ENCODE measurements at regions not wholly inside any gene's neighbourhood (a gene's known extent, or its start where the extent isn't known, plus 50 kb on each side); places are given as distances from the start of the nearest gene placed in this dataset.

GRCh38 chr3:150057227-150057626, 86.5 kb upstream of the PFN2 start:
- no peak for FAIRE-seq

GRCh38 chr3:150055332-150055731, 84.6 kb upstream of the PFN2 start:
- FAIRE-seq, result no peak

- no peak for FAIRE-seq
These were observed 83.9 kb upstream of the PFN2 start for GRCh38 chr3:150054635-150055034.

DNA sequence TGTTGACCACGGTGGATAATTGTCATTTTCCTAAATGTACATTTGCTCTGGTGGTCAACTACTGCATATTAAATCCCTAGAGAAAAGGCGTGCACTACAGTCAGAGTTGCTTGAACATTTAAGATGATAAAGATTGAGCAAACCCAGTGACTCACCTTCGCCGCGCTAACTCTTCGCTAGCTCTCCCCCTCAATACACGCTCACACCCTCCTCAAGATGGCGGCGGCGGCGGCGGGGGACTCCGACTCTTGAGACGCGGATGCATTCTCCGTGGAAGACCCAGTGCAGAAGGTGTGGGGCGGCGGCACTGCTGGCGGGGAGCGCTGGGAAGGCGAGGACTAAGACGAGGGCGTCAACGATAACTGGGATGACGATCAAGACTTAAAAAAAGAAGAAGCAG, 79.8 kb upstream of the PFN2 start:
- no peak for FAIRE-seq

- no peak for FAIRE-seq
These were observed 78.6 kb upstream of the PFN2 start for GRCh38 chr3:150049317-150049716.

GRCh38 chr3:150041877-150042276, 71.2 kb upstream of the PFN2 start:
- FAIRE-seq, result no peak

GRCh38 chr3:150040097-150040496, 69.4 kb upstream of the PFN2 start:
- no peak for FAIRE-seq

DNA sequence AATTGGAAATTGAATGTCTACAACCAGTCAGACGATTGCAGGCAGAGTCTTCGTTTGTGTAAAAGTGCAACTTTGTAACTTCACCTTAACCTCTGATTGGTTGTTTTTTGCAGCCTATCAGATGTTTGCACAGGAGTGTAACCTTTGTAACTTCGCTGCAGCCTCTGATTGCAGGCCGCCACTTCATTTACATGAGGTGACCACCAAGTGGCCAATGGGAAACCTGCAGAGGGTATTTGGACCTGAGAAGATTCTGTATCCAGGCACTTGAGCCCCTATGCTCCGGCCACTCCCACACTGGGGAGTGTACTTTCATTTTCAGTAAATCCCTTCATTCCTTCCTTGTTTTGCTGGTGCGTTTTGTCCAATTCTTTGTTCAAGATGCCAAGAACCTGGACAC, 68.1 kb upstream of the PFN2 start:
- no peak for FAIRE-seq

DNA sequence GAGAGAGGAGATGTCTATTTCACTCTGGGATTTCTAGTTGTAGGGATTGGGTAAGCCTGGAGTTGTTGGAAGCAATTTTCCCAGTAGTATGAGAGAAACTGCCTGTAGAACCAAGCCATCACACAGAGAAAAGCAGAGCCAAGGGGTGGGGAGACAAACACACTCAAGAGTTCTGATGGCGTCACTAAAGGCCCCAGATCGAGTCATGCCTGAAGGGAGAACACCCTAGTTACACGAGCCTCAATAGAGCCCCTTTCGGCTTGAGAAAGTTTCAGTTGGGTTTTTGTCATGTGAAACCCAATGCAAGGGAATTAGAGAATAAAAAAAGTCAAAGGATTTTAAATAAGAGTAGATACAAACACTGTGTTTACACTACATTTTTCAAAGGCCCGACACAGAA, 66.1 kb upstream of the PFN2 start:
- FAIRE-seq, result no peak

GRCh38 chr3:150035910-150036612, 65.4 kb upstream of the PFN2 start:
- FAIRE-seq, result no peak

DNA sequence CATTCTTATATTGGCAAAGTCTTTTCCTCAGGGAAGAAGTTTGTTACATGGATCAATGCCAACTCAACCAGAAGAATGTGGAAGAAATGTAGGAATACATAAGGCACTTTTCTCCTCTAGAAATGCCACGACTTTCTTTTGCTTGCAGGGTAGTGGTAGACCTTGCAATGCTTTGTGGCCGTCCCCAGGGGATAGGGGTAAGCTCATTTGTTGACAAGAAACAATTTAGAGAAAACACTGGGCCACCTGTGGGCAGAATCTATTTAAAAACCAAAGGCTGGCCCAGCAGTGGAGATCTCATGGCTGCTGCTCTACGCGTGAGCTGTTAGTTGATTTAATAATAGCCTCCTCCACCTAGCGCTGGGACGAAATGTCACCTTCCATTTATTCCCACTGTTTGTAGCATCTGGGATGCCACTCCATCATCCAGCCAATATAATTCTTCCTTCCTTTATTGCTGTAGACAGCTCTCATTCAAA, 64.6 kb upstream of the PFN2 start:
- FAIRE-seq, result no peak

DNA sequence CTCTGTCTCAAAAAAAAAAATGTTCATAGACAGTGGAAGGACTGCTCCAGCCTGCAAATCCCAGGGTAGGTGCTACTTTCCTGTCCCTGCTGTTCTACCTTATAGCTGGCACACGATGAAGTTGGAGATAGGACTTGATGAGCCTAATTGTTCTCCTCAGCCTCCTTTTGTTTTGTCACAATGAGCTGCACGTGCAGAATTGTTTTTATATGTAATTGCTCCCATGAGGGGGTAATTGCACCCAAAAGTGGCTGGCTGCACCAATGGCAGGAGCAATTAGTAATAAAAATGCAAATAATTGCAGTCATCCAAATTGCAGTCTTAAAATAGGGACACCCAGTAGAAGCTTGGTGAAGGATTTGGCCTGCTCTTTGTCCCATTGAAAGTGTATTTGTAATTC, 63.0 kb upstream of the PFN2 start:
- no peak for FAIRE-seq

DNA sequence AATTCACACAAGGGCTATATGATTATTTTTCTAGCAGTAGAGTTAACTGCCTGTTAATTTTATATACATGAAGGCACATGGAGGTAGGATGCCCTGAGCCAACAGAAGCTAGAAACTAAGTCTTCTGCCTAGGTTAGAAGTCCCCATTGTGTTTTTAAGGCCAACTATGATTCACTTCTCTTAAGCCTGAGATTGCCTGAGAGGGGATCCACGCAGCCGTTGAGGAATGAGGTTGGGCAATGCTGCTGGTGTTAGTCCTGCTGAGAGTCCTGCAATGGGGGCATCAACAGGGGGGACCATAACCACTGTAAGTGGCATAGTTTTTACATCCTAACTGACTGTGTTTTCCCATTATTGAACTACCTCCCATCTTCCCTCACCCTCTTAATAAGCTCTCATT, 60.1 kb upstream of the PFN2 start:
- FAIRE-seq, result no peak

- no peak for FAIRE-seq
These were observed 52.5 kb upstream of the PFN2 start for GRCh38 chr3:150023239-150023636.

DNA sequence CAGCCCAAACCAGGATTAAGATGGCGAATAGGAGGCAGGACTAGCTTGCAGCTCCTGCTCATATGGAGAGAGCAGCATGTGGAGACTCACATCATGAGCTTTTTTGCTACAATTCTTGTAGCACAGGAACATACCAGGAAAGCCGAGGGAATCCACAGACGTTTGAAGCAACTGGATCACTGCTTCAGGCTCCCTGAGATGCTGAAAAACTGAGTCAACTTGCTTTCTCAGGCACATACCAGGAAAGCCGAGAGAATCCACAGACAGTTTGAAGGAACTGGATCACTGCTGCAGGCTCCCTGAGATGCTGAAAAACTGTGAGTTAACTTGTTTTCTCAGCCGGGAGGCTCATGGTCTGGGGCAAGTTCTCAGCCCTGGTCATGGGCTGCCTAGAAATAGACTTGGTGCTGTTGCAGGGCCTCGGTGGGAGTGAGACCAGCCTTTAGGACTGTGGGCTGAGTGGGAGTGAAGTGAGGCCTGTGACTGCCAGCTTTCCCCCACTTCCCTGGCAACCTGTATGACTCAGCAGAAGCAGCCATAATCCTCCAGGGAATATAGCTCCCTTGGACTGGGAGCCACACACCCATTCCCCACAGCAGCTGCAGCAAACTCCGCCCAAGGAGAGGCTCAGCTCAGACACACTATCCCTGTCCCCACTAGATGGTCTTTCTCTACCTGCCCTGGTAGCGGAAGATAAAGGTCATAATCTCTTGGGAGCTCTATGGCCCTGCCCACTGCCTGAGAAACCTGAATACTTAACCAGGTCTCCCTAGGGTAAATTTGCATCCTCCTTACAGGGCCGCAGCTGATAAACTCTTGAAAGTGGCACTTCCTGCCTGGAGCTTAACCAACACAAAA, 51.9 kb upstream of the PFN2 start:
- FAIRE-seq, result no peak

GRCh38 chr3:150020527-150020926, 49.8 kb upstream of the PFN2 start:
- FAIRE-seq, result no peak

Measured in colon (tissue), 2 donors.